ENCODE measurements at regions not wholly inside any gene's neighbourhood (a gene's known extent, or its start where the extent isn't known, plus 50 kb on each side); places are given as distances from the start of the nearest gene placed in this dataset.

DNA sequence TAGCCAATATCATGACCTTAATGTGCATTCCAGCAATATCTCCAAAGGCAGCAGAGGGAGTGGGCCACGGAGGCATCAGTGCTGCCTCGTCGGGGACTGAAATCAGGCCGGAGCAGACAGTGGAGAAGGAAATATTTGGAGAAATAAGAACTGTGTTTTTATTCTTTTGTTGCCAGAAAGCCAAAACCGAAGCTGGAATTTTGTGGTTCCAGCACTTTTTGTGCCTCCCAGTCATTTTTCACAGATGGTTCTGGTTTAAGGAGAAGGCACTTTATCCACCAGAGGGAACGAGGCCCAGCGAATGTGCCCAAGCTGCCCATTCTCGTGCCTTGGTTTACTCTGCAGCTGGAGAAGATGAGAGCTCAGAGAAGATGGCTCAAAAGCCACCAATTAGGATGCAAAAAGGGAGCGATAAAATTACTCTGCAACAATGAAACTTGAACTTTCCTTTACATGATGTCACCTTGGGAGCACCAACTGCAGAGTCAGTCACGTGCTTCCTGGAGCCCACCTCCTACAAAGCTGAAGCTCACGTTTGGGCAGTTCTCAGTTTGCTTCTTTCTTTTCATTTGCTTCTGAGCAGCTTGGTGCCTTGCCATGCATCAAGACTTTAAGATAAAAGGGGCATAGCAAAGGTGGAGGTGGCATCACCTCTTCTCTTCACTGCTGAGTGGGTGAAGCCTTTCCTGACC is 288.7 kb downstream of the LPIN1 start:
- Histone ChIP-seq H3K4me1 (no peaks in the 10 kb centered on the region), H3K4me3 (no peak overlapping the region), H3K27me3 (ENCODE audit: low read depth) (no peaks in the 10 kb centered on the region), H3K9me3 (replicated peaks) (peaks cover 7% of the 10 kb centered on the region), H3K27ac (replicated peaks) (no peak overlapping the region), H3K36me3 (no peaks in the 10 kb centered on the region)
- TF ChIP-seq, protein P1, sequence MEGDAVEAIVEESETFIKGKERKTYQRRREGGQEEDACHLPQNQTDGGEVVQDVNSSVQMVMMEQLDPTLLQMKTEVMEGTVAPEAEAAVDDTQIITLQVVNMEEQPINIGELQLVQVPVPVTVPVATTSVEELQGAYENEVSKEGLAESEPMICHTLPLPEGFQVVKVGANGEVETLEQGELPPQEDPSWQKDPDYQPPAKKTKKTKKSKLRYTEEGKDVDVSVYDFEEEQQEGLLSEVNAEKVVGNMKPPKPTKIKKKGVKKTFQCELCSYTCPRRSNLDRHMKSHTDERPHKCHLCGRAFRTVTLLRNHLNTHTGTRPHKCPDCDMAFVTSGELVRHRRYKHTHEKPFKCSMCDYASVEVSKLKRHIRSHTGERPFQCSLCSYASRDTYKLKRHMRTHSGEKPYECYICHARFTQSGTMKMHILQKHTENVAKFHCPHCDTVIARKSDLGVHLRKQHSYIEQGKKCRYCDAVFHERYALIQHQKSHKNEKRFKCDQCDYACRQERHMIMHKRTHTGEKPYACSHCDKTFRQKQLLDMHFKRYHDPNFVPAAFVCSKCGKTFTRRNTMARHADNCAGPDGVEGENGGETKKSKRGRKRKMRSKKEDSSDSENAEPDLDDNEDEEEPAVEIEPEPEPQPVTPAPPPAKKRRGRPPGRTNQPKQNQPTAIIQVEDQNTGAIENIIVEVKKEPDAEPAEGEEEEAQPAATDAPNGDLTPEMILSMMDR (IDR thresholded peaks at IDR 0.05; ENCODE audit: borderline replicate concordance) = no peak
- DNase-seq = no peak
- intact Hi-C loops (cut with micrococcal nuclease) = no loop called here

DNA sequence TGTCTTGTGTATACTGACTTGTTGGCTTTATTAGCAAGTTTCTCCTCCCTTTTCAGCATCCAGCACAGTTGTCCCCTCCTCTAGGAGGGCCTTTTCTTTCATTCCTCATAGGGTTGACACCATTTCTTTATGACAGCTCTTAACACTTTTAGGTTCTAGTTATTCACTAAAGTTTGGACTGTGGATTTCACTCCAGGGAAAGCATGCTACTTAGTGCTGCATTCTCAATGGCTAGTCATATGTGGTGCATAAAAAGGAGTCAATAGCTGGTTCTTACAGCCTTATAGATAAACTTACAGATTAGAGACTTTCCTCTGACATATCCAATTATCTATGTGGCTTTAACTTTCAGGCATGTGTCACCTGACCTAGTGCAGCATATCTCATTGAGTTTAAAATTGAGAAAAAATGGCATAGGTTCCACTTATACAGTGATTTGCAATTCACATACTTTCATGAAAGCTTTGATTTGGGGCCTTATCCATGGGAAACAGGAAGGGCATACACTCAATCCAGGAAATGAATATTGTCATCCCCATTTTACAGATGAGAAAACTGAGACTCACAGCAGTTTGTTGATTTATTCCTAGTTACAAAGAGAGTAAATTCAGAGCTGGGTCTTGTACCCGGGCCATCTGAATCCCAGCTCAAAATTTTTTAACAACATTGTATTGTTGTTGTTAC is 289.7 kb downstream of the LPIN1 start:
- Histone ChIP-seq H3K27me3 (ENCODE audit: low read depth) (no peaks in the 10 kb centered on the region), H3K27ac (replicated peaks) (no peak overlapping the region), H3K4me1 (no peaks in the 10 kb centered on the region), H3K9me3 (replicated peaks) (peaks cover 7% of the 10 kb centered on the region), H3K36me3 (no peaks in the 10 kb centered on the region), H3K4me3 (no peak overlapping the region)
- intact Hi-C loops (cut with micrococcal nuclease) = no loop called here
- TF ChIP-seq, protein P1 (IDR thresholded peaks at IDR 0.05; ENCODE audit: borderline replicate concordance) = no peak
- no peak for DNase-seq

DNA sequence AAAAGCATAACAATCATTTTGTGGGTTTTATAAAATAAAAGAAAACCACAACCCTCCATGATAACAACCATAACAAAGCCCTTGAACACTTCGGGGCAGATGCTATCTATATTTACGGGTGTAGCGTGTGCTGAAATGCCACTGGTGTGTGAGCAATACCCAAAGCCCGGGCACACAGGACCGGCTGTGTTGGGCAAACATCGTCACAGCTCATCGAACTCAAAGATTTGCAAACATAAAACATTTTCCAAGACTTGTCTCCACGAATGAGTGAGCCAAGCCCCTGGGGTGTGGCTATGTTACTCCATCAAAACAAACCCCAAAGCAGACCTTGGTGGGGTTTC is 290.2 kb downstream of the LPIN1 start:
- Histone ChIP-seq H3K4me1 (no peaks in the 10 kb centered on the region), H3K27ac (replicated peaks) (no peak overlapping the region), H3K9me3 (replicated peaks) (peaks cover 7% of the 10 kb centered on the region), H3K36me3 (no peaks in the 10 kb centered on the region), H3K4me3 (no peak overlapping the region), H3K27me3 (ENCODE audit: low read depth) (no peaks in the 10 kb centered on the region)
- intact Hi-C loops (cut with micrococcal nuclease) = no loop called here
- no peak for DNase-seq
- TF ChIP-seq, protein P1 (IDR thresholded peaks at IDR 0.05; ENCODE audit: borderline replicate concordance) = no peak

DNA sequence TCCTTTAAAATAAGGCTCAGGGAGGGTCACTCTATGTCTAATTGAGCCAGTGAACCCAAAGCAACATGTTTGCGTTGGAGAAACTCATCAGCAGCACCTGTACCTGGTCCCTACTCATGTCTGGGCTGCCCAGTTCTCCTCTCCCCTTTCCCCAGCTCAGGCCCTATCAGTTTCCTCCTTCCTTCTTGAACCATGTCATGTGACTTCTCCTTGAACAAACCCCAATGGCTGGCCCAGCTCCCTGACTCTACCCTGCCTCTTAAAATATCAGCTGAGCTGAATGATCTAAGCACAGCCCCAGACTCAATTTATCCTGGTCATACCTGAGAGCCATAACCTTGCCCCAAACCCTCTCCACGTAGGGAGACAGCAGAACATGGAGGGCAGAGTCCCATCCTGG is 290.9 kb downstream of the LPIN1 start:
- no peak overlapping the region for H3K4me3 ChIP-seq
- no peaks in the 10 kb centered on the region for H3K27me3 ChIP-seq (ENCODE audit: low read depth)
- no peak overlapping the region for H3K27ac ChIP-seq (replicated peaks)
- intact Hi-C loops (cut with micrococcal nuclease) = no loop called here
- H3K9me3 ChIP-seq (replicated peaks) = peaks cover 7% of the 10 kb centered on the region
- TF ChIP-seq, protein P1 (IDR thresholded peaks at IDR 0.05; ENCODE audit: borderline replicate concordance) = no peak
- H3K4me1 ChIP-seq = no peaks in the 10 kb centered on the region
- no peaks in the 10 kb centered on the region for H3K36me3 ChIP-seq
- DNase-seq = no peak

DNA sequence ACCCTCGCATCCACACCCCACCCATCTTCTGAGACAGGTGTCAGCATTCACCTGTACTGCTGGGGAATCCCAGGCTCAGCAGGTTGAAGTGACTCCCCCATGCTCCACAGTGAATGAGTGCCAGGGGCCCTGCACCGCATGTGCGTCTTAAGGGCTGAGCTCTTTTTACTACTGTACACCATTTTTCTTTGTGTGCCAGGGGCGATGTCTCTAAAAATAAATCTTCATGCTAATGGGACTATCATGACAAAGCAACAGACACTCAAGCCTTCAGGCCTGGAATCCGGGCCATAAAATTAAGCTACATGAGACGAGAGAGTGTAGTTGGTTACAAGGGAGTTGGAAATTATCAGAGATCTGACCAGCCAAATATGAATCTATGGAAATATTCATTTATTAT is 294.8 kb downstream of the LPIN1 start:
- intact Hi-C loops (cut with micrococcal nuclease) = no loop called here
- no peak for DNase-seq
- H3K36me3 ChIP-seq = no peaks in the 10 kb centered on the region
- no peaks in the 10 kb centered on the region for H3K4me1 ChIP-seq
- no peak overlapping the region for H3K27ac ChIP-seq (replicated peaks)
- no peaks in the 10 kb centered on the region for H3K27me3 ChIP-seq (ENCODE audit: low read depth)
- peaks cover 7% of the 10 kb centered on the region for H3K9me3 ChIP-seq (replicated peaks)
- TF ChIP-seq, protein P1 (IDR thresholded peaks at IDR 0.05; ENCODE audit: borderline replicate concordance) = no peak
- H3K4me3 ChIP-seq = no peak overlapping the region

Measured in left ventricle myocardium inferior (tissue), 1 donor.